ENCODE measurements at regions not wholly inside any gene's neighbourhood (a gene's known extent, or its start where the extent isn't known, plus 50 kb on each side); places are given as distances from the start of the nearest gene placed in this dataset.
A peak's percentile ranks its signal among the peaks of the same experiment; 100 is the strongest.

- peaks cover 6% of the 10 kb centered on the region for H3K4me1 ChIP-seq (ENCODE audit: control insufficient read depth, low read depth, low read length)
- H3K27me3 ChIP-seq (ENCODE audit: control insufficient read depth, insufficient read depth, low read length): no peaks in the 10 kb centered on the region
- no peak overlapping the region for H3K4me3 ChIP-seq (ENCODE audit: low read length)
- no peak overlapping the region for H3K9ac ChIP-seq (ENCODE audit: low read length)
- H3K36me3 ChIP-seq (ENCODE audit: control insufficient read depth, low read depth, low read length): no peaks in the 10 kb centered on the region
- H3K27ac ChIP-seq (ENCODE audit: low read length): no peak overlapping the region
- H3K9me3 ChIP-seq (ENCODE audit: control insufficient read depth, low read depth, low read length): no peaks in the 10 kb centered on the region
These were observed 492.7 kb upstream of the THBS1 start for GRCh38 chr15:39088156-39088555.

- peaks cover 31% of the 10 kb centered on the region for H3K4me1 ChIP-seq (ENCODE audit: control insufficient read depth, low read depth, low read length)
- H3K27ac ChIP-seq (ENCODE audit: low read length): no peak overlapping the region
- H3K9me3 ChIP-seq (ENCODE audit: control insufficient read depth, low read depth, low read length): no peaks in the 10 kb centered on the region
- no peak overlapping the region for H3K9ac ChIP-seq (ENCODE audit: low read length)
- no peaks in the 10 kb centered on the region for H3K27me3 ChIP-seq (ENCODE audit: control insufficient read depth, insufficient read depth, low read length)
- no peak overlapping the region for H3K4me3 ChIP-seq (ENCODE audit: low read length)
- H3K36me3 ChIP-seq (ENCODE audit: control insufficient read depth, low read depth, low read length): no peaks in the 10 kb centered on the region
These were observed 488.5 kb upstream of the THBS1 start for GRCh38 chr15:39092354-39092753.

- Histone ChIP-seq H3K4me1 (ENCODE audit: control insufficient read depth, low read depth, low read length) (peaks cover 31% of the 10 kb centered on the region), H3K9ac (ENCODE audit: low read length) (no peak overlapping the region), H3K4me3 (ENCODE audit: low read length) (no peak overlapping the region), H3K9me3 (ENCODE audit: control insufficient read depth, low read depth, low read length) (no peaks in the 10 kb centered on the region), H3K27me3 (ENCODE audit: control insufficient read depth, insufficient read depth, low read length) (no peaks in the 10 kb centered on the region), H3K36me3 (ENCODE audit: control insufficient read depth, low read depth, low read length) (no peaks in the 10 kb centered on the region), H3K27ac (ENCODE audit: low read length) (no peak overlapping the region)
These were observed 488.1 kb upstream of the THBS1 start for GRCh38 chr15:39092761-39093160.

GRCh38 chr15:39094116-39094515, 486.8 kb upstream of the THBS1 start:
- no peaks in the 10 kb centered on the region for H3K36me3 ChIP-seq (ENCODE audit: control insufficient read depth, low read depth, low read length)
- no peak overlapping the region for H3K9ac ChIP-seq (ENCODE audit: low read length)
- peaks cover 29% of the 10 kb centered on the region for H3K4me1 ChIP-seq (ENCODE audit: control insufficient read depth, low read depth, low read length)
- H3K9me3 ChIP-seq (ENCODE audit: control insufficient read depth, low read depth, low read length): no peaks in the 10 kb centered on the region
- no peak overlapping the region for H3K27ac ChIP-seq (ENCODE audit: low read length)
- no peak overlapping the region for H3K4me3 ChIP-seq (ENCODE audit: low read length)
- H3K27me3 ChIP-seq (ENCODE audit: control insufficient read depth, insufficient read depth, low read length): no peaks in the 10 kb centered on the region

GRCh38 chr15:39095218-39095879, 485.5 kb upstream of the THBS1 start:
- H3K4me1 ChIP-seq (ENCODE audit: control insufficient read depth, low read depth, low read length): peaks cover 26% of the 10 kb centered on the region
- H3K27ac ChIP-seq (ENCODE audit: low read length): no peak overlapping the region
- H3K9me3 ChIP-seq (ENCODE audit: control insufficient read depth, low read depth, low read length): no peaks in the 10 kb centered on the region
- no peak overlapping the region for H3K9ac ChIP-seq (ENCODE audit: low read length)
- peak overlapping the region; percentile 31 for H3K4me3 ChIP-seq (ENCODE audit: low read length)
- no peaks in the 10 kb centered on the region for H3K36me3 ChIP-seq (ENCODE audit: control insufficient read depth, low read depth, low read length)
- no peaks in the 10 kb centered on the region for H3K27me3 ChIP-seq (ENCODE audit: control insufficient read depth, insufficient read depth, low read length)

GRCh38 chr15:39096608-39097205, 484.2 kb upstream of the THBS1 start:
- Histone ChIP-seq H3K36me3 (ENCODE audit: control insufficient read depth, low read depth, low read length) (no peaks in the 10 kb centered on the region), H3K27ac (ENCODE audit: low read length) (no peak overlapping the region), H3K4me3 (ENCODE audit: low read length) (no peak overlapping the region), H3K27me3 (ENCODE audit: control insufficient read depth, insufficient read depth, low read length) (no peaks in the 10 kb centered on the region), H3K9me3 (ENCODE audit: control insufficient read depth, low read depth, low read length) (no peaks in the 10 kb centered on the region), H3K9ac (ENCODE audit: low read length) (no peak overlapping the region), H3K4me1 (ENCODE audit: control insufficient read depth, low read depth, low read length) (peaks cover 26% of the 10 kb centered on the region)

GRCh38 chr15:39099524-39099923, 481.4 kb upstream of the THBS1 start:
- Histone ChIP-seq H3K27me3 (ENCODE audit: control insufficient read depth, insufficient read depth, low read length) (no peaks in the 10 kb centered on the region), H3K36me3 (ENCODE audit: control insufficient read depth, low read depth, low read length) (no peaks in the 10 kb centered on the region), H3K9me3 (ENCODE audit: control insufficient read depth, low read depth, low read length) (no peaks in the 10 kb centered on the region), H3K27ac (ENCODE audit: low read length) (no peak overlapping the region), H3K4me3 (ENCODE audit: low read length) (no peak overlapping the region), H3K9ac (ENCODE audit: low read length) (no peak overlapping the region), H3K4me1 (ENCODE audit: control insufficient read depth, low read depth, low read length) (peaks cover 23% of the 10 kb centered on the region)

- Histone ChIP-seq H3K36me3 (ENCODE audit: control insufficient read depth, low read depth, low read length) (no peaks in the 10 kb centered on the region), H3K4me3 (ENCODE audit: low read length) (no peak overlapping the region), H3K9me3 (ENCODE audit: control insufficient read depth, low read depth, low read length) (no peaks in the 10 kb centered on the region), H3K27ac (ENCODE audit: low read length) (no peak overlapping the region), H3K9ac (ENCODE audit: low read length) (no peak overlapping the region), H3K4me1 (ENCODE audit: control insufficient read depth, low read depth, low read length) (peaks cover 18% of the 10 kb centered on the region), H3K27me3 (ENCODE audit: control insufficient read depth, insufficient read depth, low read length) (no peaks in the 10 kb centered on the region)
These were observed 480.7 kb upstream of the THBS1 start for GRCh38 chr15:39100106-39100660.

GRCh38 chr15:39102431-39102830, 478.4 kb upstream of the THBS1 start:
- Histone ChIP-seq H3K4me1 (ENCODE audit: control insufficient read depth, low read depth, low read length) (no peaks in the 10 kb centered on the region), H3K4me3 (ENCODE audit: low read length) (no peak overlapping the region), H3K36me3 (ENCODE audit: control insufficient read depth, low read depth, low read length) (no peaks in the 10 kb centered on the region)

GRCh38 chr15:39106950-39107349, 473.9 kb upstream of the THBS1 start:
- H3K27me3 ChIP-seq (ENCODE audit: control insufficient read depth, insufficient read depth, low read length): no peaks in the 10 kb centered on the region
- no peaks in the 10 kb centered on the region for H3K9me3 ChIP-seq (ENCODE audit: control insufficient read depth, low read depth, low read length)
- H3K9ac ChIP-seq (ENCODE audit: low read length): no peak overlapping the region
- H3K27ac ChIP-seq (ENCODE audit: low read length): no peak overlapping the region
- no peak overlapping the region for H3K4me3 ChIP-seq (ENCODE audit: low read length)
- H3K36me3 ChIP-seq (ENCODE audit: control insufficient read depth, low read depth, low read length): no peaks in the 10 kb centered on the region
- H3K4me1 ChIP-seq (ENCODE audit: control insufficient read depth, low read depth, low read length): no peaks in the 10 kb centered on the region

More at GRCh38 chr15:39102431-39102830, 478.4 kb upstream of the THBS1 start:
- H3K9ac ChIP-seq (ENCODE audit: low read length): no peak overlapping the region
- H3K27ac ChIP-seq (ENCODE audit: low read length): no peak overlapping the region
- H3K27me3 ChIP-seq (ENCODE audit: control insufficient read depth, insufficient read depth, low read length): no peaks in the 10 kb centered on the region
- H3K9me3 ChIP-seq (ENCODE audit: control insufficient read depth, low read depth, low read length): no peaks in the 10 kb centered on the region

GRCh38 chr15:39108021-39108420, 472.9 kb upstream of the THBS1 start:
- Histone ChIP-seq H3K4me1 (ENCODE audit: control insufficient read depth, low read depth, low read length) (no peaks in the 10 kb centered on the region), H3K27ac (ENCODE audit: low read length) (no peak overlapping the region), H3K9me3 (ENCODE audit: control insufficient read depth, low read depth, low read length) (no peaks in the 10 kb centered on the region), H3K4me3 (ENCODE audit: low read length) (no peak overlapping the region), H3K9ac (ENCODE audit: low read length) (no peak overlapping the region), H3K36me3 (ENCODE audit: control insufficient read depth, low read depth, low read length) (no peaks in the 10 kb centered on the region), H3K27me3 (ENCODE audit: control insufficient read depth, insufficient read depth, low read length) (no peaks in the 10 kb centered on the region)

GRCh38 chr15:39110336-39110735, 470.5 kb upstream of the THBS1 start:
- no peaks in the 10 kb centered on the region for H3K36me3 ChIP-seq (ENCODE audit: control insufficient read depth, low read depth, low read length)
- no peaks in the 10 kb centered on the region for H3K27me3 ChIP-seq (ENCODE audit: control insufficient read depth, insufficient read depth, low read length)
- H3K4me1 ChIP-seq (ENCODE audit: control insufficient read depth, low read depth, low read length): no peaks in the 10 kb centered on the region
- no peak overlapping the region for H3K4me3 ChIP-seq (ENCODE audit: low read length)
- H3K9me3 ChIP-seq (ENCODE audit: control insufficient read depth, low read depth, low read length): no peaks in the 10 kb centered on the region
- H3K27ac ChIP-seq (ENCODE audit: low read length): no peak overlapping the region
- H3K9ac ChIP-seq (ENCODE audit: low read length): no peak overlapping the region
